Activated naive CD4-positive, alpha-beta T cell treated with anti-CD3 and anti-CD28 coated beads for 36 hours (primary cell): ENCODE measurements at regions not wholly inside any gene's neighbourhood (a gene's known extent, or its start where the extent isn't known, plus 50 kb on each side); places are given as distances from the start of the nearest gene placed in this dataset.

Experiments
- CTCF ChIA-PET: fragments of 350-600 bp; sonication (Branson Sonifier 250); formaldehyde crosslinking; loops from one replicate; lab custom pipeline; 2021; ENCODE audit warnings: antibody characterized with exemption; lab: Charles Lee
- DNase-seq: peaks from one replicate; pipeline ENCODE4 v3.0.0-alpha.2; 2020
- H3K27ac Mint-ChIP-seq: one replicate; pipeline ENCODE4 v1.8.0; 2021; ENCODE audit warnings: mild to moderate bottlenecking, mixed read lengths
- H3K27me3 Mint-ChIP-seq: one replicate; pipeline ENCODE4 v1.8.0; 2021; ENCODE audit warnings: low read depth, mixed read lengths
- H3K36me3 Mint-ChIP-seq: one replicate; pipeline ENCODE4 v1.8.0; 2021; ENCODE audit warnings: low read depth, mixed read lengths
- H3K4me1 Mint-ChIP-seq: one replicate; pipeline ENCODE4 v1.8.0; 2021; ENCODE audit warnings: low read depth, mixed read lengths
- H3K4me3 Mint-ChIP-seq: one replicate; pipeline ENCODE4 v1.8.0; 2021; ENCODE audit warnings: mild to moderate bottlenecking, moderate library complexity, mixed read lengths
- H3K9me3 Mint-ChIP-seq: one replicate; pipeline ENCODE4 v1.8.0; 2021; ENCODE audit warnings: mixed read lengths
- intact Hi-C: fragments of 100-400 bp; cut with micrococcal nuclease; formaldehyde crosslinking; loops from one replicate; pipeline ENCODE4 v1.15.1; 2023

DNA sequence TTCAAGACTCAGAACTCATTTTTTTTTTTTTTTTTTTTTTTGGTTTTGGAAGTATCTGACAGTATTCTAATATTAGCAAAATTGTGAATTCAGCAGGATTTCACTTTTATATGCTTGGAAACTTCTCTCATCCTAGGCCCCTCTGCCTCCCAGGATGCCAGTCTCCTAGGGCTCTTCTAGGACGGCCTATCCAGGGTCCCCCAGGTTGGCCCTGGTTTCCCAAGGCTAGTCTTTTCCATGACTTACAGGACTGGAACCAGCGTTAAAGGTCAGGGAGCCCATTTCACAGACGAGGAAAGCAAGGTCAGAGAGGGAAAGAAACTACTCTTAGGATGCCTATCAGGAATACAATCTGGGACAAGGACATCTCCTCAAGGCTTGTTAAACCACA is 412.5 kb downstream of the PTPRU start:
- Mint-ChIP-seq H3K9me3 (no peaks in the 10 kb centered on the region), H3K27me3 (peaks cover 8% of the 10 kb centered on the region), H3K4me3 (no peak overlapping the region), H3K27ac (no peak overlapping the region), H3K36me3 (no peaks in the 10 kb centered on the region), H3K4me1 (no peaks in the 10 kb centered on the region)
- no peak for DNase-seq
- CTCF ChIA-PET, result no interaction called here
- intact Hi-C loops, result no loop called here

DNA sequence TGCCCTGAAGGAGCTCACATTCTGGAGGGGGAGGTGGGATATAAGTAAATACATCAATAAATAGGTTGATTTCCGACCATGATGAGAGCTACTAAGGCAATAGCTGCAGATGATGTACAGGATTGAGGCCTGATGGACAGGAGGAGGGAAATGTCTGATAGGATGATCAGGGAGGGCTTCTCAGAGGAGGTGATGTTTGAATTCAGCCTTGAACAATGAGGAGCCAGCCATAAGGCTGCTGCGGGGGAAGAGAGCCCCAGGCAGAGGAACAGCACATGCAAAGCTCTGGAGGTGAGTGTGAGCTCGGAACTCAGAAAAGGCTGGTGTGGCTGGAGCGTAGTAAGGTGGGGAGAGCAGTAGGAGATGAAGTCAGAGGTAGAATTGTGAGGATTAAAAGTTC is 411.7 kb downstream of the PTPRU start:
- no peak overlapping the region for H3K27ac Mint-ChIP-seq
- H3K4me1 Mint-ChIP-seq, result no peaks in the 10 kb centered on the region
- H3K4me3 Mint-ChIP-seq, result no peak overlapping the region
- CTCF ChIA-PET, result no interaction called here
- peaks cover 8% of the 10 kb centered on the region for H3K27me3 Mint-ChIP-seq
- no peak for DNase-seq
- H3K9me3 Mint-ChIP-seq, result no peaks in the 10 kb centered on the region
- intact Hi-C loops, result no loop called here
- H3K36me3 Mint-ChIP-seq, result no peaks in the 10 kb centered on the region

DNA sequence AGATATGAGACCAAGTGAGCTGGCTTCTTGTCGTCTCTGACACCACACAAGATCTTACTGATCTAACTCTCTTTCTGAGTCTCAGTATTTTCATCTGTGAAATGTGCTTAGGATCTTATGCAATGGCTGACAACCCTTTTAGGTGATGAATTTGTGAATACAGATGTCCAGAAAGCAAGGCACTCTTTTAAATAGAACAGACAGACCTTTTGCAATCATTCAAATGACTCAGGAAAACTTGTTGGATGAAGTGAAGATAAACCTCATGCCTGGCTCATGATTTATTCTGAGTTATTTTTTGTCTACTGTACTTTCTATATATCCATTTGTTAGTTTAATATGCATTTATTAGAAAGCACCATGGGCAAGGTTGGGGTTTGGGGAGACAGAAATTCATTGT is 411.3 kb downstream of the PTPRU start:
- CTCF ChIA-PET, result no interaction called here
- intact Hi-C loops, result no loop called here
- DNase-seq, result no peak
- H3K27me3 Mint-ChIP-seq, result peaks cover 8% of the 10 kb centered on the region
- no peak overlapping the region for H3K27ac Mint-ChIP-seq
- no peaks in the 10 kb centered on the region for H3K9me3 Mint-ChIP-seq
- H3K36me3 Mint-ChIP-seq, result no peaks in the 10 kb centered on the region
- no peaks in the 10 kb centered on the region for H3K4me1 Mint-ChIP-seq
- H3K4me3 Mint-ChIP-seq, result no peak overlapping the region

DNA sequence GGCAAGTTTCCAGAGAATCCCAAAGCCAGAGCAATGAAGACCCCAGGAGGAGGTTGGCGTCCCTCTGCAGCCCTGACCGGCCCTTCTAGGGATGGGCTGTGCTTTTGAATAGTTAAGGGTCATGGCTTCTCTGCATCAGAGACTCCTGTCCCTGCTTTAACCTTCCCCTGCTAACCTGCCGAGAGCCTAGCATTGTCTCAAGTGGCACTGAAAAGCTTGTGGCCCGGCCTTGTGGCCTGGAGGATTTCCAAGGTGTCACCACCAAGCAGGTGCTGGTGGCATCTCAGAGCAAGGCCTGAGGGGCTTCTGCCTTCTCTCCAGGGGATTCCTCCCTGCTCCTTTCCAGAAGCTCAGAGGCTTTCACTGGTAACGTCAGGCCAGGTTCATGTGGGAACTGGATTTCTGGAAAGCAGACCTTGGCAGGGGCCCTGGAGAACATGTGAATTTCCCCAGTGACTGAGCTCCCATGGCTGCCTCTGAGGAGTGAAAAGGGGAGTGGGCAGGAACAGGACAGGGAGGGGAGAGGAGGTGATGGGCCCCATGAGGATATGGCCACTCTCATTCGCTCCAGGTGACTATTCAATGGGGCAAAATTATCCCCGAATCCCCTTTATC is 409.9 kb downstream of the PTPRU start:
- no peak for DNase-seq
- CTCF ChIA-PET, result interaction anchor here (0.7 kb wide), 1 partner anchor 511 kb away, joined by 3 read pairs; no protein-coding TSS in a partner anchor
- H3K36me3 Mint-ChIP-seq, result no peaks in the 10 kb centered on the region
- intact Hi-C loops, result no loop called here
- peaks cover 8% of the 10 kb centered on the region for H3K27me3 Mint-ChIP-seq
- H3K4me3 Mint-ChIP-seq, result no peak overlapping the region
- no peaks in the 10 kb centered on the region for H3K4me1 Mint-ChIP-seq
- no peaks in the 10 kb centered on the region for H3K9me3 Mint-ChIP-seq
- H3K27ac Mint-ChIP-seq, result no peak overlapping the region

DNA sequence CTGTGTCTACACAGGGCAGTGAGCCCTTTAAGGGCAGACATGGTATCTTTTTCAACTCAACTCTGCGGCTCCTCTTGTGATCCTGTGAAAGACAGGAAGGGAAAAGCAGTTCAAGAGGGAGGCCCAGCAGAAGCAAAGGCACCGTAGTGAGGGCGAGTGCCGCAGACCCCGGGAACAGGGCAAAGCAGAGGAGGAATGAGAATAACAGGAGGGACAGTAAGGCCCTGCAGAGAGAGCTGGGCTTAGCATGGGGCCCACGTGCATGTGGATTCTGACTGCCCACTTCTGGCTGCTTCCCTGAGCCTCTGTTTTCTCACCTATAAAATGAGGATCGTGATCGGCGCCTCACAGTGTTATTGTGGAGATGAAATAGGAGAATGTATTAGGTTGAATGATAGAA is 409.3 kb downstream of the PTPRU start:
- Mint-ChIP-seq H3K27ac (no peak overlapping the region), H3K4me1 (no peaks in the 10 kb centered on the region)
- CTCF ChIA-PET, result no interaction called here

DNA sequence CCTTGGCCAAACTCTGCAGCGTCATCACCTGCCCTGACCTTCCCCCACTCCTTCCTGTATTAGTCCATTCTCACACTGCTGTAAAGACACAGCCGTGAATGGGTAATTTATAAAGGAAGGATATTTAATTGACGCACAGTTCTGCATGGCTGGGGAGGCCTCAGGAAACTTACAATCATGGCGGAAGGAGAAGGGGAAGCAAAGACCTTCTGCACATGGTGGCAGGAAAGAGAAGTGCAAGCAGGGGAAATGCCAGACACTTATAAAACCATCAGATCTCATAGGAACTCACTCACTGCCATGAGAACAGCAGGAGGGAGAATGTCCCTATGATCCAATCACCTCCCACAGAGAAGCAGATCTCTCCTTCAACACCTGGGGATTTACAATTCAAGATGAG is 408.5 kb downstream of the PTPRU start:
- no peak overlapping the region for H3K27ac Mint-ChIP-seq
- intact Hi-C loops, result no loop called here
- no peaks in the 10 kb centered on the region for H3K4me1 Mint-ChIP-seq
- no peaks in the 10 kb centered on the region for H3K9me3 Mint-ChIP-seq
- no peaks in the 10 kb centered on the region for H3K36me3 Mint-ChIP-seq
- no peak for DNase-seq
- peaks cover 3% of the 10 kb centered on the region for H3K27me3 Mint-ChIP-seq
- H3K4me3 Mint-ChIP-seq, result no peak overlapping the region
- CTCF ChIA-PET, result no interaction called here

More for the DNA sequence above, 409.3 kb downstream of the PTPRU start:
- no peaks in the 10 kb centered on the region for H3K9me3 Mint-ChIP-seq
- DNase-seq, result no peak
- intact Hi-C loops, result no loop called here
- no peaks in the 10 kb centered on the region for H3K36me3 Mint-ChIP-seq
- H3K27me3 Mint-ChIP-seq, result peaks cover 5% of the 10 kb centered on the region
- H3K4me3 Mint-ChIP-seq, result no peak overlapping the region

DNA sequence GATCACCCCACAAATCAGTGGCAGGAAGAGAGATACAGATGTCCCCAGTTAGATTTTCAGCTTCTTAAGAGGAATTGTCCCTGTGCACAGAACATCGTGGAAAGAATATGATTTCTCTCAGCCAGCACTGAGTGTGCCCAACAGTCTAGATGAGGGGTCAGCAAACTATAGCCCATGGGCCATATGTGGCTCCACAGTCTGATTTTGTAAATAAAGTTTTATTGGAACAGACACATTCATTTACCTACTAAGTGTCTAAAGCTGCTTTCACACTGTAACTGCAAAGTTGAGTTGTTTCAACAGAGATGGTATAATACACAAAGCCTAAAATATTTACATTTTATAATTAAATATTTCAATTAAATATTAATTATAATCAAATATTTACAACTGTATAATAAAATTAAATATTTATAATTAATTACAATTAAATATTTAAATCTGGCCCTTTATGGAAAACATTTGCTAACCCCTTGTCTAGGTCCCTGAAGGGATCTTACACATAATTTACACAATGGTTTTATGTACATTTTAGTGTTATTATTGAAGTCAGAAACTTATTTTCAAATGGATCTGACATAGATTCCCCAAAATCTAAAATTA is 407.6 kb downstream of the PTPRU start:
- peaks cover 3% of the 10 kb centered on the region for H3K27me3 Mint-ChIP-seq
- no peak overlapping the region for H3K27ac Mint-ChIP-seq
- CTCF ChIA-PET, result no interaction called here
- no peaks in the 10 kb centered on the region for H3K4me1 Mint-ChIP-seq
- H3K36me3 Mint-ChIP-seq, result no peaks in the 10 kb centered on the region
- no peak overlapping the region for H3K4me3 Mint-ChIP-seq
- intact Hi-C loops, result no loop called here
- no peak for DNase-seq
- no peaks in the 10 kb centered on the region for H3K9me3 Mint-ChIP-seq

DNA sequence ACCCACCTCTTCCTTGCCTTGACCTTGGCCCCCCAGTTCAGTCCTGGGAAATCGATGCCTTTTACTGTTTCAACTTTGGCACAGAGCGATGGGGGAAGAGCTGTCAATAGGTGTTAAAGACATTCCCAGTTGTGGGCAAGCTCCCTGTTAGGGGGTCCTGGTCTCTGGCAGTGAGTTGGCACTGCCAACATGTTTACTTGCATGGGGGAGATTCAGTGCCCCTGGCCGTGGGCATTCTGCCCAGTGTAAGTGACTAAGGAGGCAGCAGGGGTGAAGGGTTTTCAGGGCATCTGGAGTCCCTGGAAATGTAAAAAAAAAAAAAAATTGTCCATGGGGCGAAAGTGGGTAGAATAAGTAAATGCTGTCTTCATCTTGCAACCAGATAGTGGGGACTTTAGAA is 407.0 kb downstream of the PTPRU start:
- no peak overlapping the region for H3K4me3 Mint-ChIP-seq
- CTCF ChIA-PET, result interaction anchor here (0.7 kb wide), 1 partner anchor 280 kb away, joined by 3 read pairs; no protein-coding TSS in a partner anchor
- no peak for DNase-seq

DNA sequence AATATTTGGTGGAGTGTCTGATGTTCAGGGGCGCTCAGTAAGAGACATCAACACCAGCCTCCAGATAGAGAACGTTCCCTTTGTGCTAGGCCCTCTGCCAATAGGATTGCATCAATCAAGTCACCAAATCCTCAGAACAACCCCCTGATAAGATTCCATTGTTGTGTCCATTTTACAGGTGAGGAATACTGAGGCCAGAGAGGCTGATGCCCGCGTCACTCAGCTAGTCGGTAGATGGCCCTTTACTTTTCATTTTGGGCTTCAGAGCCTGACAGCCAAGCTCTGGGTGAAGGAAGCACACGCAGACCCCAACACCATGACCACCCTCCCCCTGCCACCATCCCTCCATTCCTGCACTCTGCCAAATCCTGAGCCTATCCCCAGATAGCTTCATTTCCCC is 406.2 kb downstream of the PTPRU start:
- DNase-seq, result no peak
- Mint-ChIP-seq H3K4me1 (no peaks in the 10 kb centered on the region), H3K9me3 (no peaks in the 10 kb centered on the region), H3K27me3 (no peaks in the 10 kb centered on the region), H3K27ac (no peak overlapping the region), H3K36me3 (no peaks in the 10 kb centered on the region), H3K4me3 (no peak overlapping the region)
- intact Hi-C loops, result no loop called here
- CTCF ChIA-PET, result interaction anchor here (0.7 kb wide), 2 partner anchors 91 to 279 kb away, joined by 3 read pairs; no protein-coding TSS in a partner anchor

More for the DNA sequence above, 407.0 kb downstream of the PTPRU start:
- intact Hi-C loops, result no loop called here
- no peaks in the 10 kb centered on the region for H3K9me3 Mint-ChIP-seq
- H3K36me3 Mint-ChIP-seq, result no peaks in the 10 kb centered on the region
- peaks cover 3% of the 10 kb centered on the region for H3K27me3 Mint-ChIP-seq
- no peaks in the 10 kb centered on the region for H3K4me1 Mint-ChIP-seq
- no peak overlapping the region for H3K27ac Mint-ChIP-seq

DNA sequence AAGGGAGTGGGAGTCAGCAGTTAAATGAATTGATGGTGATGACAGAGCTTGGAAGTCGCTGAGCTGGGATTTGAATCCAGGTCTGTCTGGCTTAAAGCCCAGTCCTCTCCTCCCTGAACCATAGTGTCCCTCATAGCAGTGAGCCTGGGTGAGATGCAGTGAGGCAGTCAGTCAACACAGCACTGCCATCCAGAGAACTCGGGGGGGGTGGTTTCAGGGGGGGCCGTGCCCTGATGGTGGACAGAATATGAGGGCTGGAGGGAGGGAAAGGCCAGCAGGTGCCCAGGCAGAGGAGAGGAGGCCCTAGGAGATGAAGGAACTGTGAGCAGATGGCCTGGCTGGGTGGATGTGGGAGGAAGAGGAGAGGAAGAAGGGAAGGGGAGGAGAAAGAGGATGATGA is 405.6 kb downstream of the PTPRU start:
- Mint-ChIP-seq H3K4me1 (no peaks in the 10 kb centered on the region), H3K27ac (no peak overlapping the region), H3K36me3 (no peaks in the 10 kb centered on the region), H3K27me3 (no peaks in the 10 kb centered on the region), H3K4me3 (no peak overlapping the region), H3K9me3 (no peaks in the 10 kb centered on the region)
- DNase-seq, result no peak
- intact Hi-C loops, result no loop called here
- CTCF ChIA-PET, result interaction anchor here (0.7 kb wide), 1 partner anchor 92 kb away, joined by 3 read pairs; no protein-coding TSS in a partner anchor

DNA sequence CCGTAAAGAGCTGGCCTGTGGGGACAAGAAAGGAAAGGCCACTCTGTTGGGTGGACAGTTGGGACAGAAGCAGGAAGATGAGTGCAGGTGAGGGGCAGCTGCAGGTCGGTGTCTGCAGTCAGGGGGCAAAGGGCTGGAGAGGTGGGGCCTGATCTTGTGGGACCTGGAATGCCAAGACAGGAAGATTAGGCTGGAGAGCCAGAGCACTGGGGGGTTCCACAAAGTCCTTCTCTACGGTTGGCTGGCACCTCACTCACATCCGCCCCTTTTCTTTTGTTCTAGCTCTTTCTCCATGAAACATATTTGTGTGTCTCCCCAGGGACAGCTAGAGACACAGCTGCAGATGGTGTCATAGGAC is 404.1 kb downstream of the PTPRU start:
- intact Hi-C loops, result no loop called here
- H3K27me3 Mint-ChIP-seq, result no peaks in the 10 kb centered on the region
- H3K36me3 Mint-ChIP-seq, result no peaks in the 10 kb centered on the region
- no peak for DNase-seq
- no peaks in the 10 kb centered on the region for H3K9me3 Mint-ChIP-seq
- CTCF ChIA-PET, result no interaction called here
- H3K4me1 Mint-ChIP-seq, result no peaks in the 10 kb centered on the region
- H3K27ac Mint-ChIP-seq, result no peak overlapping the region
- H3K4me3 Mint-ChIP-seq, result no peak overlapping the region

DNA sequence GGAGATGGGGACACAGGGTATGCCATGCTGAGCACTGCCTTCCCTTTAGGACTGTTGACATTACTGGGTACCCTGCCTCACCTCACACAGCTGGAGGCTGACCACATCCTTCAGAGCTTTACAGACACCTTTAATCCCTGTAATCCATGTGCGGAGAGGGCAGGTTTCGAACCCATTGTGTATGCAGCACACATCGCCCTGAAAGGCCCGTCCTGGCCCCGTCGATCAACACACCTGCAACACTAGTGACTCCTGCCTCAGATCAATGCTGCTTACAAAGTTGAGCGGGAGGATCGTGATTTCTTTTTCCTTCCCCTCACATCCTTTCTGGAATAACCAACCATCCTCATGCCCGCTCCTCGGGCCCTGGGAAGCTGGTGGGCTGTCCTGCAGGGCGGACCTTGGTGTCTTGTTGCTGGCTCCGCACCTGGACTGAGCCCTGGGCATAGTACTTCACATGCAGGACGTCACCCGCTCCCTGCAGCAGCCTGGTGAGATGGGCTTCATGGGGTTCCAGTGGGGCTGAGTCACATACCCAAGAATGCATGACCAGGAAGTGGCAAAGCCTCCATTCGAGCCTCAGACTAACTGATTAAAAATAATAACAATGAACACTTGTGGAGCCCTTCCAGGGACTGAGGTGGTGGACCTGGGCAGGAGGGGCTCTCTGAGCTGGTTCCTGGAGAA is 403.6 kb downstream of the PTPRU start:
- Mint-ChIP-seq H3K27me3 (no peaks in the 10 kb centered on the region), H3K9me3 (no peaks in the 10 kb centered on the region), H3K4me3 (no peak overlapping the region), H3K4me1 (no peaks in the 10 kb centered on the region), H3K36me3 (no peaks in the 10 kb centered on the region), H3K27ac (no peak overlapping the region)
- CTCF ChIA-PET, result no interaction called here
- intact Hi-C loops, result no loop called here
- no peak for DNase-seq
